ENCODE measurements at regions not wholly inside any gene's neighbourhood (a gene's known extent, or its start where the extent isn't known, plus 50 kb on each side); places are given as distances from the start of the nearest gene placed in this dataset.

GRCh38 chr6:120871416-120872261 lies 462.6 kb downstream of the TBC1D32 start:
- FAIRE-seq, result no peak
- TF ChIP-seq POLR2AphosphoS5 (IDR thresholded peaks at IDR 0.05; ENCODE audit: low read depth, low read length), result no peak
- DNase-seq (ENCODE audit: insufficient read length), result no peak

- TF ChIP-seq POLR2AphosphoS5 (IDR thresholded peaks at IDR 0.05; ENCODE audit: low read depth, low read length) (no peak), TAF1 (IDR thresholded peaks at IDR 0.05; ENCODE audit: borderline replicate concordance, low read depth, low read length) (no peak), POLR2A (IDR thresholded peaks at IDR 0.05; ENCODE audit: low read depth, low read length) (no peak)
- FAIRE-seq, result no peak
- DNase-seq (ENCODE audit: insufficient read length), result no peak
These were observed 464.9 kb downstream of the TBC1D32 start for GRCh38 chr6:120869397-120869796.

GRCh38 chr6:120857422-120857821 lies 476.9 kb downstream of the TBC1D32 start:
- TF ChIP-seq POLR2AphosphoS5 (IDR thresholded peaks at IDR 0.05; ENCODE audit: low read depth, low read length) (no peak), TAF1 (IDR thresholded peaks at IDR 0.05; ENCODE audit: borderline replicate concordance, low read depth, low read length) (no peak), POLR2A (IDR thresholded peaks at IDR 0.05; ENCODE audit: low read depth, low read length) (no peak)
- DNase-seq (ENCODE audit: insufficient read length), result no peak
- no peak for FAIRE-seq

- no peak for FAIRE-seq
These were observed 479.7 kb downstream of the TBC1D32 start for GRCh38 chr6:120854583-120854982.

GRCh38 chr6:120853489-120853888 lies 480.8 kb downstream of the TBC1D32 start:
- TF ChIP-seq POLR2A (IDR thresholded peaks at IDR 0.05; ENCODE audit: low read depth, low read length) (no peak), TAF1 (IDR thresholded peaks at IDR 0.05; ENCODE audit: borderline replicate concordance, low read depth, low read length) (no peak), POLR2AphosphoS5 (IDR thresholded peaks at IDR 0.05; ENCODE audit: low read depth, low read length) (no peak)
- FAIRE-seq, result no peak
- no peak for DNase-seq (ENCODE audit: insufficient read length)

More at GRCh38 chr6:120854583-120854982, 479.7 kb downstream of the TBC1D32 start:
- TF ChIP-seq TAF1 (IDR thresholded peaks at IDR 0.05; ENCODE audit: borderline replicate concordance, low read depth, low read length) (no peak), POLR2A (IDR thresholded peaks at IDR 0.05; ENCODE audit: low read depth, low read length) (no peak), POLR2AphosphoS5 (IDR thresholded peaks at IDR 0.05; ENCODE audit: low read depth, low read length) (no peak)
- no peak for DNase-seq (ENCODE audit: insufficient read length)

GRCh38 chr6:120852293-120852849 lies 481.9 kb downstream of the TBC1D32 start:
- TF ChIP-seq POLR2A (IDR thresholded peaks at IDR 0.05; ENCODE audit: low read depth, low read length), result no peak
- no peak for TF ChIP-seq POLR2AphosphoS5 (IDR thresholded peaks at IDR 0.05; ENCODE audit: low read depth, low read length)
- no peak for TF ChIP-seq TAF1 (IDR thresholded peaks at IDR 0.05; ENCODE audit: borderline replicate concordance, low read depth, low read length)
- DNase-seq (ENCODE audit: insufficient read length) (no peak), FAIRE-seq (no peak)

GRCh38 chr6:120826253-120826652 lies 508.0 kb downstream of the TBC1D32 start:
- DNase-seq (ENCODE audit: insufficient read length) (no peak), FAIRE-seq (no peak)
- TF ChIP-seq TAF1 (IDR thresholded peaks at IDR 0.05; ENCODE audit: borderline replicate concordance, low read depth, low read length) (no peak), POLR2AphosphoS5 (IDR thresholded peaks at IDR 0.05; ENCODE audit: low read depth, low read length) (no peak), POLR2A (IDR thresholded peaks at IDR 0.05; ENCODE audit: low read depth, low read length) (no peak)

GRCh38 chr6:120816794-120817193 lies 517.5 kb downstream of the TBC1D32 start:
- TF ChIP-seq POLR2A (IDR thresholded peaks at IDR 0.05; ENCODE audit: low read depth, low read length), result no peak
- DNase-seq (ENCODE audit: insufficient read length) (no peak), FAIRE-seq (no peak)

- FAIRE-seq, result no peak
- TF ChIP-seq POLR2A (IDR thresholded peaks at IDR 0.05; ENCODE audit: low read depth, low read length) (no peak), POLR2AphosphoS5 (IDR thresholded peaks at IDR 0.05; ENCODE audit: low read depth, low read length) (no peak), TAF1 (IDR thresholded peaks at IDR 0.05; ENCODE audit: borderline replicate concordance, low read depth, low read length) (no peak)
- no peak for DNase-seq (ENCODE audit: insufficient read length)
These were observed 529.0 kb downstream of the TBC1D32 start for GRCh38 chr6:120805276-120805675.

GRCh38 chr6:120804612-120805011 lies 529.7 kb downstream of the TBC1D32 start:
- DNase-seq (ENCODE audit: insufficient read length) (no peak), FAIRE-seq (no peak)
- no peak for TF ChIP-seq POLR2A (IDR thresholded peaks at IDR 0.05; ENCODE audit: low read depth, low read length)

- TF ChIP-seq TAF1 (IDR thresholded peaks at IDR 0.05; ENCODE audit: borderline replicate concordance, low read depth, low read length) (no peak), POLR2AphosphoS5 (IDR thresholded peaks at IDR 0.05; ENCODE audit: low read depth, low read length) (no peak), POLR2A (IDR thresholded peaks at IDR 0.05; ENCODE audit: low read depth, low read length) (no peak)
- DNase-seq (ENCODE audit: insufficient read length), result no peak
- no peak for FAIRE-seq
These were observed 547.6 kb downstream of the TBC1D32 start for GRCh38 chr6:120786682-120787081.

GRCh38 chr6:120786256-120786655 lies 548.0 kb downstream of the TBC1D32 start:
- no peak for DNase-seq (ENCODE audit: insufficient read length)
- no peak for TF ChIP-seq POLR2A (IDR thresholded peaks at IDR 0.05; ENCODE audit: low read depth, low read length)
- TF ChIP-seq POLR2AphosphoS5 (IDR thresholded peaks at IDR 0.05; ENCODE audit: low read depth, low read length), result no peak
- TF ChIP-seq TAF1 (IDR thresholded peaks at IDR 0.05; ENCODE audit: borderline replicate concordance, low read depth, low read length), result no peak
- no peak for FAIRE-seq
